HG03103 (cell line): ENCODE measurements at regions not wholly inside any gene's neighbourhood (a gene's known extent, or its start where the extent isn't known, plus 50 kb on each side); places are given as distances from the start of the nearest gene placed in this dataset.

Experiments used
- ATAC-seq: cut with Tn5 transposase; IDR thresholded peaks from one replicate; pipeline ENCODE4 v1.9.1; 2021; ENCODE audit warnings: low read depth; ENCODE audit not compliant: unreplicated experiment

GRCh38 chr12:65648461-65648860 lies 175.8 kb upstream of the HMGA2 start:
- ATAC-seq, result no peak

- ATAC-seq, result no peak
These were observed 175.2 kb upstream of the HMGA2 start for GRCh38 chr12:65649126-65649525.

- no peak for ATAC-seq
These were observed 173.2 kb upstream of the HMGA2 start for GRCh38 chr12:65651060-65651459.

- no peak for ATAC-seq
These were observed 171.0 kb upstream of the HMGA2 start for GRCh38 chr12:65653321-65653720.

DNA sequence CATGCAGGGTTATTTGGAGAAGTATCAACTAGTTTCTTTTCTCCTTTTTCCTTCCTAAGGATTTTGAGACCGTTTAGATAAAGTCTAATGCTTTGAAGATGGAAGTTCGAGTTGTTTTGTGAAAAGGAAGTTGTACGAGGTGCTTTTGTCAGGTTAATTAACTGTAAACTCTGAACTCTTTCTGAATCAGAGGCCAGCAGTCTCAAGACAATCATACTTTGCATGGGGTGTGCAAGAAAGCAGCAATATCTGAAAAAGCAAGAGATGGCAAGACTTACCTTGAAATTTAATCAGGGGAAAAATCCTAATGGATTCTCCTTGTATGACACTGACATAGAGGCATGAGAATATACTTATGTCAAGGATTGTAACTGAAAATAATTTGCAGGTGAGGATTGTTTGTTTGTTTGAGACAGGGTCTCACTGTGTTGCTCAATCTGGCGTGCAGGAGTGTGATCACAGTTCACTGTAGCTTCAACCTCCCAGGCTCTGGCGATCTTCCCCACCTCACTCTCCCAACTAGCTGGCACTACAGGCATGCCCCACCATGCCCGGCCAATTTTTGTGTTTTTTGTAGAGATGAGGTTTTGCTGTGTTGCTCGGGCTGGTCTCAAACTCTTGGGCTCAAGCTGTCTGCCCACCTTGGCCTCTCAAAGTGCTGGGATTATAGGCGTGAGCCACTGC lies 170.2 kb upstream of the HMGA2 start:
- ATAC-seq, result no peak

DNA sequence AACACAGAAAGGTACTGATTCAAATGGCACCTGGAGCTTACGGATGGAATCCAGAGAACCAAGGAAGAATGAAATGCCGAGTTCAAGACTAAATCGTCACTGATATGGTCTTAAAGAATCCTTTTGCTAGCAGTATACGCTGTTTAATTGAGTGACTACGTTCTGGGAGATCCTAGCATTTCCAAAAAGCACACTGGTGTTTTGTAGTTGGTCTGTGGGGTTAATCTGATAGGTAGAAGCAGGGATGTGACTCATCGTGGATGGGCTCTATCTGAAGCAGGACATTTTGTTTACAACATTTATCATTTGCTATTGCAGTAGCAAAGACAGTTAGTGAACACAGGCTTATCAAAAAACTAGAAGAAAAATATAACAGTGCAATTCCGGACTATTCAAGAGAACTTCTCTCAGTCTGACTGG lies 169.2 kb upstream of the HMGA2 start:
- no peak for ATAC-seq

- no peak for ATAC-seq
These were observed 168.0 kb upstream of the HMGA2 start for GRCh38 chr12:65656156-65656882.

- no peak for ATAC-seq
These were observed 167.4 kb upstream of the HMGA2 start for GRCh38 chr12:65656891-65657351.

DNA sequence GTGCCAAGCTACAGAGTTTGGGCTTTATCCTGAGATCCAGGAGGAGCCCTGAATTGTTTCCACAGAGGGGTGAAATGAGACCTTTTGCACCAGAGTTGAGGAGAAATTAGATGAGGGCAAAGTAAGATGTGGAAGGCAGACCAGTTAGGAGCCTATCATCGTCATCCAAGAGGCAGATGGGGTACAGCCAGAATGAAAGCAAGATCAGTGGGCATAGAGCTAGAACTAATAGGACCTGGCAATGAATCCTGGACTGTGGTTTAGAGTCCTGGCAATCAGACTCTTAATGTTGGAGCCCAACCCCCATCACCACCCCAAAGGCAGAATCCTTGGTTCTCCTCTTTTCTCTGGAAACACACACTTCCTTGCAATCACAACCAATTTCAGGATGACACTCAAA lies 166.6 kb upstream of the HMGA2 start:
- no peak for ATAC-seq

- no peak for ATAC-seq
These were observed 165.9 kb upstream of the HMGA2 start for GRCh38 chr12:65658360-65658759.

DNA sequence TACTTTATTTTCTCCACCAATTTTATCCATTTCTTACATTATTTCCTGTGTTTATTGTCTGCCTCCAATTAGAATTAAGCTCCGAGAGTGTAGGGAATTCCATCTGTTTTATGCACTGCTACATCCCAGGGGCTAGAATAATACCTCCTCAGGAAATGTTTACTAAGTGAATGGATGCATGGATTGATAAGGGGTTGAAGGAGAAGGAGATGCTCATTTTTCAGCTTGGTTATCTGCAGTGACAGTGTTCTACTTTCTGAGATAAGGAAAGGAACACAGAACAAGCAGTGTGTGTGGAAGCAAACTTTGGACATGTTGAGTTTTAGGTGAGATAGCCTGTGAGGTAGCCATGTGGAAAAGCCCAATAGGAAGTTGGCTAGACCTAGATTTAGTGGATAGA lies 164.6 kb upstream of the HMGA2 start:
- ATAC-seq, result no peak

DNA sequence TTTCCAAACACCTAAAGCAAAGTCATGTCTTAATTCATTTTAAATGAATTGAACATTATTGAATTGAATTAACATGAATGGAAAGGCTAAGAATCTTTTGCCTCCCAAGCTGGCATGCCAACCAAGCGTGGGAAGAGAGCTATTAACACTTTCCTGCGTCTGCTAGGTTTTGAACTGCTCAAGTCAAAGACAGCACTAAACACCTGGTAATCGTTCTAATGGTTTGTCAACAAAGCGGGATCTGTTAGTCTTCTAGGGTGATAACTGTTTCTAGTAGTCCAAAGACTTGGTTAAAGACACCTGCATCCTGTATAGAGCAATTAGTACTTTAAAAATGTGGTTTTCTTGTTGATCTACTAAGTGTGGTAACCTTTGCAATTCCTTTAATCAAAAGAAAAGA lies 164.2 kb upstream of the HMGA2 start:
- ATAC-seq, result no peak

- ATAC-seq, result no peak
These were observed 163.4 kb upstream of the HMGA2 start for GRCh38 chr12:65660836-65661235.

- no peak for ATAC-seq
These were observed 161.7 kb upstream of the HMGA2 start for GRCh38 chr12:65662590-65662989.

DNA sequence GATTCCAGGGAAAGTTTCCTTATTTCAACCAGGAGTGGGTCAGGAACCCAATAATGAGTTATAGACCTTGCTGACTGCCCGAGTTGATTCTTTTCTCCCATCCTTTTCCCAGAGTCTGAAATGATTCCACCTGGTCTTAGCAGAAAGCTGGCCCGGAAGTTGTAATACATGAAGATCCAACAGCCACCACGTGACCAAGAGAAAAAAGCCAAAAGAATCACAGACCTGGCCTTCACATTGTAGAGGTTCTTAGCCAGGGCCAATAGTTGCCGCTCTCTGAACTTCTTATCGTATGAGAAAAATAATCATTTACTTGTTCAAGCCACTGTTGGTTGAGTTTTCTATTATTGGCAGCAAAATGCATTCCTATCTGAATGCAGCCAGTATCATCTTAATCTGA lies 161.2 kb upstream of the HMGA2 start:
- ATAC-seq, result no peak

- no peak for ATAC-seq
These were observed 160.6 kb upstream of the HMGA2 start for GRCh38 chr12:65663648-65664047.

DNA sequence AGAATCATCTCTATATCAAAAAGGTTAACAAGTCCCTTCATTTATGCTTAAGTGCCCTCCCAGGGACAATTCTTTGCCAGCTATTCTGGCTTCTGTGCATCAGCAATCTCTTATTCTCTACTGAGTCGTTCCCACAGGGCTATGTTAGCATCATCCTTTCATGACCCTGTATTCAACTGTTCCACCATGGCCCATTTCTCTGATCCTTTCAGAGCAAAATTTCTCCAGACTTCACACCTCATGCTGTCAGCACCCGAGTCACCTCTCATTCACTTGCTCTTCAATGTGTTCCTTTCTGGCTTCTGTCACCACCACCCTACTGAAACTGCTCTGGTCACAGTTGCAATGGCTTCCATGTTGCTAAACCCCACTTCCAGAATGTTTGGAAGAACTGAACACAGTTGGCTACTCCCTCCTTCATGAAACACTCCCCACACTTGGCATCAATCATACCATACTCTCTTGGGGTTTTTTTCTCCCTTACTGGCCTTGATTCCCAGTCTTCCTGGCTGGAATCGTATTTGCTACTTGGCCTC lies 159.5 kb upstream of the HMGA2 start:
- ATAC-seq, result no peak

- ATAC-seq, result no peak
These were observed 158.5 kb upstream of the HMGA2 start for GRCh38 chr12:65665817-65666216.

- no peak for ATAC-seq
These were observed 157.4 kb upstream of the HMGA2 start for GRCh38 chr12:65666876-65667275.

DNA sequence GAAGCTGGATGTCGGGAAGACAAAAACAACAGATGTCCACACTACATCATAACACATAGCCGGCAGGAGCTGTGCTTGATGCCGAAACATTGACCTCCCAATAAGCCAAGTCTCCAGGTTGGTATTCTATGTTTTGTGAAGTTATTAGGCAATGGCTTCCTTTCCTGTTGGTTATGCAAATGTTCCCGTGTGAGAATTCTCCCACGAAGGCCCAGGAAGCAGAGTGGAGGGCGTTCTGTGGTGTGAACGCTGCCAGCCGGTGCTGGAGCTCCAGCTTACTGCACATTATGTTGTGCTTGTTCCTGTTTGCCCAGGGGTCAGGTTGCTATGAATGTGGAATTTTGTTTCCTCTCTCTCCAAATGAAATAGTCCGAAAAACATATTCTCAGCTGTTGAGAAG lies 156.4 kb upstream of the HMGA2 start:
- ATAC-seq, result no peak

GRCh38 chr12:65668981-65669695 lies 155.1 kb upstream of the HMGA2 start:
- ATAC-seq, result no peak
